Bronchial epithelial cell (primary cell): ENCODE measurements at regions not wholly inside any gene's neighbourhood (a gene's known extent, or its start where the extent isn't known, plus 50 kb on each side); places are given as distances from the start of the nearest gene placed in this dataset.

ENCODE experiments used
- DNase-seq: peaks from one replicate; pipeline ENCODE4 v3.0.0-alpha.2; 2010; ENCODE audit warnings: low read depth
- FAIRE-seq: peaks from 2 replicates; lab custom pipeline; 2011; peaks lifted over from hg19 to GRCh38; lab: Jason Lieb, UNC
- H3K27me3 ChIP-seq: 2 replicates; pipeline ENCODE4 v1.5.1; 2011; ENCODE audit warnings: low read length; ENCODE audit not compliant: control insufficient read depth, insufficient read depth
- H3K36me3 ChIP-seq: 2 replicates; pipeline ENCODE4 v1.5.1; 2011; ENCODE audit warnings: low read length; ENCODE audit not compliant: control insufficient read depth, insufficient read depth
- H3K4me3 ChIP-seq: 2 replicates; pipeline ENCODE4 v1.5.1; 2011; ENCODE audit warnings: mild to moderate bottlenecking, low read depth, low read length, control low read depth
- CTCF ChIP-seq: IDR thresholded peaks from 2 replicates; pipeline ENCODE4 v1.5.1; 2011; ENCODE audit warnings: mild to moderate bottlenecking, moderate library complexity, low read length, control low read depth, inconsistent platforms; ENCODE audit not compliant: insufficient read depth, severe bottlenecking

GRCh38 chr9:89940625-89941024 is 335.8 kb downstream of the GADD45G start:
- Histone ChIP-seq H3K4me3 (no peak overlapping the region), H3K36me3 (no peaks in the 10 kb centered on the region), H3K27me3 (peaks cover 2% of the 10 kb centered on the region)
- TF ChIP-seq CTCF, result no peak
- peak; percentile 46 for DNase-seq
- FAIRE-seq, result peak; percentile 13

- DNase-seq, result peak; percentile 67
- H3K36me3 ChIP-seq, result no peaks in the 10 kb centered on the region
Measured at GRCh38 chr9:89941875-89942274, 337.1 kb downstream of the GADD45G start.

GRCh38 chr9:89942643-89943042 is 337.8 kb downstream of the GADD45G start:
- Histone ChIP-seq H3K36me3 (no peaks in the 10 kb centered on the region), H3K4me3 (no peak overlapping the region), H3K27me3 (peaks cover 2% of the 10 kb centered on the region)
- FAIRE-seq (no peak), DNase-seq (no peak)
- no peak for TF ChIP-seq CTCF

More at GRCh38 chr9:89941875-89942274, 337.1 kb downstream of the GADD45G start:
- TF ChIP-seq CTCF, result no peak
- FAIRE-seq, result no peak
- peaks cover 2% of the 10 kb centered on the region for H3K27me3 ChIP-seq
- no peak overlapping the region for H3K4me3 ChIP-seq

- no peak overlapping the region for H3K4me3 ChIP-seq
- no peaks in the 10 kb centered on the region for H3K36me3 ChIP-seq
- no peak for TF ChIP-seq CTCF
- no peak for FAIRE-seq
- DNase-seq, result no peak
- peaks cover 2% of the 10 kb centered on the region for H3K27me3 ChIP-seq
Measured at GRCh38 chr9:89943309-89943708, 338.5 kb downstream of the GADD45G start.

- no peak for DNase-seq
- H3K4me3 ChIP-seq, result no peak overlapping the region
- H3K27me3 ChIP-seq, result peaks cover 2% of the 10 kb centered on the region
- no peak for FAIRE-seq
- H3K36me3 ChIP-seq, result no peaks in the 10 kb centered on the region
- no peak for TF ChIP-seq CTCF
Measured at GRCh38 chr9:89943728-89944127, 338.9 kb downstream of the GADD45G start.

- no peaks in the 10 kb centered on the region for H3K36me3 ChIP-seq
- TF ChIP-seq CTCF, result no peak
- H3K4me3 ChIP-seq, result no peak overlapping the region
- H3K27me3 ChIP-seq, result no peaks in the 10 kb centered on the region
- peak; percentile 40 for FAIRE-seq
- DNase-seq, result no peak
Measured at GRCh38 chr9:89945133-89945532, 340.3 kb downstream of the GADD45G start.
